Thoracic aorta (tissue), 2 donors: ENCODE measurements at regions not wholly inside any gene's neighbourhood (a gene's known extent, or its start where the extent isn't known, plus 50 kb on each side); places are given as distances from the start of the nearest gene placed in this dataset.

Source experiments
- ATAC-seq: fragments of 150-250 bp; one replicate; pipeline ENCODE4 v1.8.0; 2017; ENCODE audit warnings: low read depth; ENCODE audit not compliant: insufficient number of reproducible peaks, low FRiP score
- DNase-seq: peaks from one replicate; pipeline ENCODE4 v3.0.0-alpha.2; 2020; ENCODE audit warnings: low spot score
- H3K27ac ChIP-seq, 2 donors: fragments of 200-600 bp; sonication (generic); 1 replicate in 1 of 2; 2 replicates in 1 of 2; pipeline ENCODE4 v1.5.1; 2016; ENCODE audit warnings: mild to moderate bottlenecking in 2 of 2, moderate library complexity in 2 of 2
- H3K27me3 ChIP-seq: fragments of 200-600 bp; sonication (generic); replicated peaks from 2 replicates; pipeline ENCODE4 v1.6.0; 2016; ENCODE audit warnings: mild to moderate bottlenecking; ENCODE audit not compliant: insufficient read depth
- H3K36me3 ChIP-seq: fragments of 200-600 bp; sonication (generic); one replicate; pipeline ENCODE4 v1.5.1; 2016
- H3K4me1 ChIP-seq, 2 donors: fragments of 200-600 bp; sonication (generic); 1 replicate in 1 of 2; 2 replicates in 1 of 2; pipeline versions ENCODE4 v1.5.1 to v1.6.0; 2016; ENCODE audit warnings: low read depth in 2 of 2, mild to moderate bottlenecking in 1 of 2; ENCODE audit not compliant: control insufficient read depth in 1 of 2
- H3K4me3 ChIP-seq: fragments of 200-600 bp; sonication (generic); 2 replicates; pipeline ENCODE4 v1.5.1; 2016; ENCODE audit warnings: mild to moderate bottlenecking
- H3K9me3 ChIP-seq: fragments of 200-600 bp; sonication (generic); 2 replicates; pipeline ENCODE4 v1.5.1; 2016
- TF ChIP-seq, protein P1 (sequence below): fragments of 200-600 bp; sonication (generic); IDR thresholded peaks from one replicate; pipeline ENCODE4 v1.5.1; 2019; ENCODE audit warnings: antibody characterized with exemption

DNA sequence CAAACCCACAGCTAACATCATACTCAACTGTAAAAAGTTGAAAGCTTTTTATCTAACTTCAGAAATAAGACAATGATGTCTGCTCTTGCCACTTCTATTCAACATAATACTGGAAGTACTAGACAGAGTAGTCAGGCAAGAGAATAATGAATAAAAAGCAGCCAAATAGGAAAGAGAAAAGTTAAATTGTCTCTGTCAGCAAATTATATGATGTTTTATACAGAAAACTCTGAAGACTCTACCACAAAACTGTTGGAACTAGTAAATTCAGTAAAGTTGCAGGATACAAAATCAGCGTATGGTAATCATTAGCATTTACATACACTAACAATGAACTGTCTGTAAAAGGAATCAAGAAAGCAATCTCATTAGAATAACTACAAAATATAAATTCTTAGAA, 752.9 kb upstream of the CT83 start:
- TF ChIP-seq, protein P1, sequence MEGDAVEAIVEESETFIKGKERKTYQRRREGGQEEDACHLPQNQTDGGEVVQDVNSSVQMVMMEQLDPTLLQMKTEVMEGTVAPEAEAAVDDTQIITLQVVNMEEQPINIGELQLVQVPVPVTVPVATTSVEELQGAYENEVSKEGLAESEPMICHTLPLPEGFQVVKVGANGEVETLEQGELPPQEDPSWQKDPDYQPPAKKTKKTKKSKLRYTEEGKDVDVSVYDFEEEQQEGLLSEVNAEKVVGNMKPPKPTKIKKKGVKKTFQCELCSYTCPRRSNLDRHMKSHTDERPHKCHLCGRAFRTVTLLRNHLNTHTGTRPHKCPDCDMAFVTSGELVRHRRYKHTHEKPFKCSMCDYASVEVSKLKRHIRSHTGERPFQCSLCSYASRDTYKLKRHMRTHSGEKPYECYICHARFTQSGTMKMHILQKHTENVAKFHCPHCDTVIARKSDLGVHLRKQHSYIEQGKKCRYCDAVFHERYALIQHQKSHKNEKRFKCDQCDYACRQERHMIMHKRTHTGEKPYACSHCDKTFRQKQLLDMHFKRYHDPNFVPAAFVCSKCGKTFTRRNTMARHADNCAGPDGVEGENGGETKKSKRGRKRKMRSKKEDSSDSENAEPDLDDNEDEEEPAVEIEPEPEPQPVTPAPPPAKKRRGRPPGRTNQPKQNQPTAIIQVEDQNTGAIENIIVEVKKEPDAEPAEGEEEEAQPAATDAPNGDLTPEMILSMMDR: no peak
- no peak for DNase-seq

DNA sequence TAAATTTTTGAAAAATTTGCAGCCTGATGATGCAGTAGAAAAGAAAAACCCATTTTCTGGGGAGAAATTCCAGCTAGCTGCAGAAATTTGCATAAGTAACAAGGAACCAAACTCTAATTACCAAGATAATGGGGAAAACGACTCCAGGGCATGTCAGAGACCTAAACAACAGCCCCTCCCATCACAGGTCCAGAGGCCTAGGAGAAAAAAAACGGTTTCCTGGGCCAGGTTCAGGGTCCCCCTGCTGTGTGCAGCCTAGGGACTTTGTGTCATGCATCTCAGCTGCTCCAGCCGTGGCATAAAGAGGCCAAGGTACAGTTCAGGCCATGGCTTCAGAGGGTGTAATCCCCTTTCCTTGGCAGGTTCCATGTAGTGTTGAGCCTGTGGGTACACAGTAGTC, 733.7 kb upstream of the CT83 start:
- H3K4me1 ChIP-seq: no peaks in the 10 kb centered on the region
- DNase-seq (no peak), ATAC-seq (no peak)
- no peaks in the 10 kb centered on the region for H3K9me3 ChIP-seq
- TF ChIP-seq, protein P1: no peak
- H3K27me3 ChIP-seq: no peaks in the 10 kb centered on the region
- no peak overlapping the region for H3K27ac ChIP-seq
- H3K4me3 ChIP-seq: no peak overlapping the region
- H3K36me3 ChIP-seq: no peaks in the 10 kb centered on the region

More for the DNA sequence above, 752.9 kb upstream of the CT83 start:
- H3K27ac ChIP-seq: no peak overlapping the region
- H3K4me1 ChIP-seq: no peaks in the 10 kb centered on the region
- H3K27me3 ChIP-seq: no peaks in the 10 kb centered on the region
- H3K36me3 ChIP-seq: no peaks in the 10 kb centered on the region
- no peak overlapping the region for H3K4me3 ChIP-seq
- no peak for ATAC-seq
- H3K9me3 ChIP-seq: no peaks in the 10 kb centered on the region

DNA sequence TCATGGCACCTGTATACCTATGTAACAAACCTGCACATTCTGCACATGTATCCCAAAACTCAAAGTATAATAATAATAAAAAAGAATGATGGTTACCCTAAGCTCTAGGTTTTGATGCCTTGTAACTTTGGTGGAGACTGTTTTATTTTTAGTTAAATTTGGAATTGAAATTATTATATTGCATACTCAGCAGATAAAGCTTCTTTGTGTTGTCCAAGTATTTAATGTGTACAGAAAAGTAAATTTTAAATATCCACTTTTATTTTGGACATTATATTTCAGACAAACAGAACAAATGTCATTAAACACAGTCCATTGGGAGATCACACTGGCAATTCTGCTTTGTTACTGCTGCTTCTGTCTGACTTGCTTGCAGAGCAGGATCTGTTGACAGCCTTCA, 684.5 kb upstream of the CT83 start:
- no peak for DNase-seq
- no peak for ATAC-seq
- H3K27me3 ChIP-seq: no peaks in the 10 kb centered on the region
- H3K36me3 ChIP-seq: no peaks in the 10 kb centered on the region
- TF ChIP-seq, protein P1: no peak
- H3K4me3 ChIP-seq: no peak overlapping the region
- no peaks in the 10 kb centered on the region for H3K4me1 ChIP-seq
- no peaks in the 10 kb centered on the region for H3K9me3 ChIP-seq
- H3K27ac ChIP-seq: no peak overlapping the region

DNA sequence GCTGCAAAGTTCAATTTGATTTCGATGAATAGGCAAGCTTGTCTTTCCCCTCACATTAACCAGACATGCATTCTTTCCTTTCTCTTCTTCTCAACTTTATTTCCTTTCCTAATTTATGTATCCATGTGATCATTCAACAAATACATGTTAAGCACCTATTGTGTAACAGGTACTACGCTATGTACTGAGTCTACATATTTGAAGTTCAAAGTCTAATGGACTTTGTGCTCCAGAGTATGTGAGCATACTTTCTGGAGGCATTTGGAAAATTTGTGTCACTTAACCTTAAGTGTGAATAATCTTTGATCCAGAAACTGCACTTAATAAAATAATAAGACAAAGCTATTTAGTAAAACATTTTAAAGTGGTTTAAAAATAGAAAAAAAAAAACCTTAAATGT, 675.3 kb upstream of the CT83 start:
- DNase-seq (no peak), ATAC-seq (no peak)
- Histone ChIP-seq H3K4me3 (no peak overlapping the region), H3K9me3 (no peaks in the 10 kb centered on the region), H3K27me3 (no peaks in the 10 kb centered on the region), H3K36me3 (no peaks in the 10 kb centered on the region), H3K27ac (no peak overlapping the region), H3K4me1 (no peaks in the 10 kb centered on the region)
- TF ChIP-seq, protein P1: no peak

DNA sequence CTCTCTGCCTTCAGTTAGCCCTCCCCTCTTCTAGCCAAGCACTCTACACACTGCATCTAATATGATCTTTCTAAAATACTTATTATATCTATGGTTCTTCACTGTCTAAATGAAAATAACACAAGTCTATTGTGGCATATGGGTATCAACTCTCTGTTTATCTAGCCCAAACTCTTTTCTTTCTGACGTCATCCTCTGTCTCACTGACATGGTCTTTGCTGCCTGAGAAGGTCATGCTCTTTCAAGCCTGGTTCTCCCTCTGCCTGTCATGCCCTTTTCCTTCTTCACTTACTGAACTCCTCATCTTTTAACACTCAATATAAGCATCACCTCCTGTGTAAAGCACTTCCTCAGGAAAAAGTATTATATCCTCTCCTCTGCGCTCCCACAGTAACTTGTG, 672.2 kb upstream of the CT83 start:
- ATAC-seq (no peak), DNase-seq (no peak)
- no peak overlapping the region for H3K4me3 ChIP-seq
- TF ChIP-seq, protein P1: no peak
- no peak overlapping the region for H3K27ac ChIP-seq
- H3K4me1 ChIP-seq: no peaks in the 10 kb centered on the region
- H3K27me3 ChIP-seq: no peaks in the 10 kb centered on the region
- H3K36me3 ChIP-seq: no peaks in the 10 kb centered on the region
- H3K9me3 ChIP-seq: no peaks in the 10 kb centered on the region
